ENCODE measurements at regions not wholly inside any gene's neighbourhood (a gene's known extent, or its start where the extent isn't known, plus 50 kb on each side); places are given as distances from the start of the nearest gene placed in this dataset.

- DNase-seq (ENCODE audit: low spot score) = no peak
Measured at GRCh38 chr9:23162789-23163188, 663.3 kb downstream of the ELAVL2 start.

- peak; percentile 17 for DNase-seq (ENCODE audit: low spot score)
Measured at GRCh38 chr9:23171479-23171878, 654.6 kb downstream of the ELAVL2 start.

GRCh38 chr9:23172206-23172605 lies 653.8 kb downstream of the ELAVL2 start:
- DNase-seq (ENCODE audit: low spot score) = no peak

- no peak for DNase-seq (ENCODE audit: low spot score)
Measured at GRCh38 chr9:23172979-23173637, 652.9 kb downstream of the ELAVL2 start.

GRCh38 chr9:23194281-23194680 lies 631.8 kb downstream of the ELAVL2 start:
- DNase-seq (ENCODE audit: low spot score) = no peak

GRCh38 chr9:23215688-23216087 lies 610.4 kb downstream of the ELAVL2 start:
- no peak for DNase-seq (ENCODE audit: low spot score)

GRCh38 chr9:23219471-23219870 lies 606.6 kb downstream of the ELAVL2 start:
- no peak for DNase-seq (ENCODE audit: low spot score)

GRCh38 chr9:23220171-23220570 lies 605.9 kb downstream of the ELAVL2 start:
- no peak for DNase-seq (ENCODE audit: low spot score)

GRCh38 chr9:23220957-23221356 lies 605.1 kb downstream of the ELAVL2 start:
- no peak for DNase-seq (ENCODE audit: low spot score)

GRCh38 chr9:23229890-23230317 lies 596.1 kb downstream of the ELAVL2 start:
- no peak for DNase-seq (ENCODE audit: low spot score)

GRCh38 chr9:23232831-23233230 lies 593.2 kb downstream of the ELAVL2 start:
- no peak for DNase-seq (ENCODE audit: low spot score)

GRCh38 chr9:23243523-23243922 lies 582.5 kb downstream of the ELAVL2 start:
- DNase-seq (ENCODE audit: low spot score) = no peak

- DNase-seq (ENCODE audit: low spot score) = no peak
Measured at GRCh38 chr9:23245067-23245466, 581.0 kb downstream of the ELAVL2 start.

- no peak for DNase-seq (ENCODE audit: low spot score)
Measured at GRCh38 chr9:23254404-23255184, 571.4 kb downstream of the ELAVL2 start.

GRCh38 chr9:23255346-23255745 lies 570.7 kb downstream of the ELAVL2 start:
- no peak for DNase-seq (ENCODE audit: low spot score)

GRCh38 chr9:23258569-23258968 lies 567.5 kb downstream of the ELAVL2 start:
- no peak for DNase-seq (ENCODE audit: low spot score)

- DNase-seq (ENCODE audit: low spot score) = no peak
Measured at GRCh38 chr9:23278561-23278960, 547.5 kb downstream of the ELAVL2 start.

GRCh38 chr9:23287390-23287789 lies 538.6 kb downstream of the ELAVL2 start:
- DNase-seq (ENCODE audit: low spot score) = no peak

GRCh38 chr9:23288545-23288944 lies 537.5 kb downstream of the ELAVL2 start:
- DNase-seq (ENCODE audit: low spot score) = no peak

- no peak for DNase-seq (ENCODE audit: low spot score)
Measured at GRCh38 chr9:23290973-23291372, 535.1 kb downstream of the ELAVL2 start.

GRCh38 chr9:23302281-23302680 lies 523.8 kb downstream of the ELAVL2 start:
- no peak for DNase-seq (ENCODE audit: low spot score)

- DNase-seq (ENCODE audit: low spot score) = no peak
Measured at GRCh38 chr9:23306731-23307130, 519.3 kb downstream of the ELAVL2 start.

- no peak for DNase-seq (ENCODE audit: low spot score)
Measured at GRCh38 chr9:23307731-23308513, 518.1 kb downstream of the ELAVL2 start.

Measured in kidney tubule cell (primary cell).